GM21381 (cell line): ENCODE measurements at regions not wholly inside any gene's neighbourhood (a gene's known extent, or its start where the extent isn't known, plus 50 kb on each side); places are given as distances from the start of the nearest gene placed in this dataset.
"Not testable (repeated sequence)": the region's sequence is repeated elsewhere in the genome, so short reads cannot be mapped to it uniquely, and the experiment has no call there.

Source experiments
- ATAC-seq: cut with Tn5 transposase; IDR thresholded peaks from one replicate; pipeline ENCODE4 v1.9.1; 2021; ENCODE audit warnings: mild to moderate bottlenecking, moderate library complexity; ENCODE audit not compliant: unreplicated experiment

DNA sequence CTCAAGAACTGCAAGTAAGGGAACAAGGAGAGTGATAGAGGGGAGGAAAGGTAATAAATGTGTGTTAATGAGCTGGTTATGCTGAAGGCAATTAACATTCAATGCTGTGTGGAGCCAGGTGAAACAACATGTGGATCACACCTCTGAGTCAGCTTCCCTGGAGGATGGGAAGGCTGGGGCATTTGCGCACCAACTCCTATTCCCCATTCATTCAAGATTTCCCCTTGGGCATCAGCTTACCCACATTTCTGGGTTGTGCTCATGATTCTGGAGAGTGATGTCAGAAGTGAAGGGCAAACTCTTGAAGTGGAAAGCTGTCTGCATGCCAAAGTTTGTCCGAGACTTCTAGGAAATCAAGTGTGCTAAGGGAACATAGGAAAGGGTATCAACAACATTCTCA is 461.4 kb downstream of the MID1IP1 start:
- ATAC-seq, result no peak

- ATAC-seq, result no peak
Observed at GRCh38 chrX:39264023-39264422, 462.8 kb downstream of the MID1IP1 start.

- ATAC-seq, result no peak
Observed at GRCh38 chrX:39267176-39267575, 465.9 kb downstream of the MID1IP1 start.

- ATAC-seq, result no peak
Observed at GRCh38 chrX:39268207-39268606, 466.9 kb downstream of the MID1IP1 start.

GRCh38 chrX:39275500-39276068 is 474.3 kb downstream of the MID1IP1 start:
- no peak for ATAC-seq

- ATAC-seq, result not testable (repeated sequence)
Observed at GRCh38 chrX:39277685-39278390, 476.6 kb downstream of the MID1IP1 start.

DNA sequence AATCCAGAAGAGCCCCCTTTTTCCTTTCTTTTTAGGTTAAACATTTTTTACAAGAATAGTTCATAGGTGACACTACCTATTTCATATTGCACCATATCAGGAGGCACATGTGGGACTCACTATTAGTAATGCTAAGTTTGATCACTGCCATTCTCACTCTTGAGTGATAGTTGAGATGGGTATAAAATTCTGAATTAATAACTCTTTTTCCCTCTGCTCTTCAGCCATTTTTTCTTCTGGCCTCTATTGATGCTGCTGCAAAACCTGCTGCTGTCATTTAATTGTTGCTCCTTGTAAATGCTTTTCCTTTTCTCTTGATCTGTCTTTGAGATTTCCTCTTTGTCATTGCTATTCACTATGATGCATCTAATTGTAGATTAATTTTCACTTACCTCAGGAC is 482.0 kb downstream of the MID1IP1 start:
- no peak for ATAC-seq

- ATAC-seq, result no peak
Observed at GRCh38 chrX:39288592-39288991, 487.3 kb downstream of the MID1IP1 start.

DNA sequence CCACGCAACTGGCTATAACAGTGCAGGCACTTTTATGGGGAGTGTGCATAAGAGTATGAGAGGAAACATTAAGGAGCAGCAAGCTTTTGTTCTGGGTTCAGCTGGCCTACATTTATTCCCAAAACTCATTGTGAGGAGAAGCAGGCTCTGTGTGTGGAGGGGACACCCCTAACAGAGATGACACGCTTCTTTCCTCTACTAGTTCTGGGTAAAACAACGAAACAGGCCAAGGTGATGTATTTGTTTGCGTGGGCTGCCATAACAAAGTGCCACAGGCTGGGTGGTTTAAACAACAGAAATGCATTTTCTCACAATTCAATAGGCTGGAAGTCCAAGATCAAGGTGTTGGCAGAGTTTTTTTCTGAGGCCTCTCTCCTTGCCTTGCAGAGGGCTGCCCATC is 488.6 kb downstream of the MID1IP1 start:
- no peak for ATAC-seq

DNA sequence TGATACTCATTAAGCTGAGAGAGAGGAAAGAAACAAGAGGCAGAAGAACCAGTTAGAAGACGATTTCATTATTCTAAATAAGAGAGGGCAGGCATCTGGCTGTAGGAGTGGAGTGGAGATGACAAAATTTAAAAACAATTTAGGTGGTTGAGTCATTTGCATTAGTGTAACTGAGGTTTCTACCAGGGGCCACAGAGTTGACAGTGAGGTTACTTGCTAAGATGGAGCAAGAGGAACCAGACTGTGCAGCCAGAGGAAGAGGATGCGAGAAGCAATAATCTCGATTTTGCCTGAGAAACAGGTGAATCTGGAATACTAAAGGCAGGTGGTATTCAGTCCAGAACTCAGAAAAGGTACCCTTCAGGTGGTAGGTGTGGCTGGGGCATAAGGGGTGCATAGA is 491.9 kb downstream of the MID1IP1 start:
- no peak for ATAC-seq

- no peak for ATAC-seq
Observed at GRCh38 chrX:39296472-39296871, 495.2 kb downstream of the MID1IP1 start.

GRCh38 chrX:39298821-39299220 is 497.6 kb downstream of the MID1IP1 start:
- ATAC-seq, result no peak

GRCh38 chrX:39299615-39300014 is 498.4 kb downstream of the MID1IP1 start:
- ATAC-seq, result no peak

- ATAC-seq, result no peak
Observed at GRCh38 chrX:39301036-39301435, 499.8 kb downstream of the MID1IP1 start.

DNA sequence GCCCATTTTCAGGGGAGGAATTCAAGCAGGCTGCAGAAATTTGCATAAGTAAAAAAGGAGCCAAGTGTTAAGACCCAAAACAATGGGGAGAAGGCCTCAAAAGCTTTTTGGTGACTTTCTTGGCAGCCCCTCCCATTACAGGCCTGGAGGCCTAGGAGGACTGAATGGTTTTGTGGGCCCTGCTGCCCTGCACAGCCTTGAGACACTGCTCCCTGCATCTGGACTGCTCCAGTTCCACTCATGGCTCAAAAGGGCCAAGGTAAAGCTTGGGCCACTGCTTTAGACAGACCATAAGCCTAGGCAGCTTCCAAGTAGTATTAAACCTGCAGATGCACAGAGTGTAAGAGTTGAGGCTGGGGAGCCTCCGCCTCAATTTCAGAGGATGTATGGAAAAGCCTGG is 501.6 kb downstream of the MID1IP1 start:
- ATAC-seq, result no peak

- no peak for ATAC-seq
Observed at GRCh38 chrX:39304746-39305145, 503.5 kb downstream of the MID1IP1 start.

DNA sequence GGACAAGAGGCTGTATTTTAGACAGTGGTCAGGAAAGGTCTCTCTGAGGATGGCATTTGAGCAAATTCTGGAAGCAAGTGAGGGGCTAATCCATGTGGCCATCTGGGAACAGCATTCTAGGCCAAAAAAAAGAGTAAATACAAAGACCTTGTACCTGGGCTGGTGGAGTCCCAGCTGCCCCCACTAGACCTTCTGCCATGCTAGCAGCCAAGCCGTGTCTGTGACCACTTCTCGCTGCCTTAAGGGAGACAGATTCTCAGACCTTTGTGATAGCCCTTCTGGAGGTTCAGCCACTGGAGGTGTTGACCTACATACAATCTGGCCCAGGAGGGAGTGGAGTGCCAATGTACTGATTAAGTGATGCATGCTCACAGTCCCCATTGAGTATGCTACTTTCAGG is 506.2 kb downstream of the MID1IP1 start:
- ATAC-seq, result no peak

GRCh38 chrX:39308126-39308525 is 506.9 kb downstream of the MID1IP1 start:
- ATAC-seq, result no peak

DNA sequence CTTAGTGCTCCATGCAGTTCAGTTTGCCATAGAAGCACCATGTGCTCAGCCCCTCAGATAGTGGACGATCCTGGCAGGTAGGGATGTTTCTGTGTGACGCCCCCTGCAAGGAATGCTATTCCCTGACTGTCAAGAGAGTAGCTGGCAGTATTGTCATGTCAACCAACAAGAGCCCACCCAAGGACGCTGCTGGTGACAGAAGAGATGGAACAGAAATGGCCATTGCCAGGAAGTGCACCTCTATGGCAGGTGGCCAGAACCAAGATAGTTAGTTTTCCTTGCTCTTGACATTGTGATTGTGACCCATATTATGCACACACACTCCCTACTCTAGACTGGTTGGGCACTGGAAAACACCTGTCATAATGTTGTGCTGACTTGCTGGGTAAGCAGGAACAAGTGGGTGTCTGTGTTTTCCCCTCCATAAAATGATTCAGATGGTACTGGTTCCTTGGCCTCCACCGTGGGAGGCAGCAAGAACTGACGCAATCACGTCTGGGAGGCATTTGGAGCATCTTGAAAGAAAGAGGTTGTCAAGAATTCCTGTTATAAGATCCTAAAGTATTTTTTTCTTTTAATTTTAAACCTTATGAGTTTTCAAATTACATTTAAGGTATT is 507.9 kb downstream of the MID1IP1 start:
- ATAC-seq, result no peak

DNA sequence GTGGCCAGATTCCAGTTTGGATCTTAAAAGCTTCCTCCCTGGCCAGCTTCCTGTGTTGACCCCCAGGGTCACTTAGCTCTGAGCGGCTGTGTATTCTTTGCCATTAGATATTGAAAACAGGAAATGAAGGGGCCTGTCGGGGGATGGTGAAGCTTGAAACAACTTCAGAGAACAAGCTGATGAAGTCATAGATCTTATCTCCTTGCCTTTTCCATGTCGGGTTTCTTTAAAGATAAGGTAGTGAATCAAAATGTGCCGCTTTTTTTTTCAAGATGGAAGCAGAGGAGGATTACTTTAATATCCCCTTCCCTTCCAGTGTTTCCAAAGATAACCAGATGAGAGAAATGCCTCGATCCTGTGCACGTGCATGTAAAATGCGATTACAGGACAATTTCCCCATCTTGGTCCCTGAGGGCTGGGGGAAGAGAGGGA is 508.5 kb downstream of the MID1IP1 start:
- no peak for ATAC-seq

DNA sequence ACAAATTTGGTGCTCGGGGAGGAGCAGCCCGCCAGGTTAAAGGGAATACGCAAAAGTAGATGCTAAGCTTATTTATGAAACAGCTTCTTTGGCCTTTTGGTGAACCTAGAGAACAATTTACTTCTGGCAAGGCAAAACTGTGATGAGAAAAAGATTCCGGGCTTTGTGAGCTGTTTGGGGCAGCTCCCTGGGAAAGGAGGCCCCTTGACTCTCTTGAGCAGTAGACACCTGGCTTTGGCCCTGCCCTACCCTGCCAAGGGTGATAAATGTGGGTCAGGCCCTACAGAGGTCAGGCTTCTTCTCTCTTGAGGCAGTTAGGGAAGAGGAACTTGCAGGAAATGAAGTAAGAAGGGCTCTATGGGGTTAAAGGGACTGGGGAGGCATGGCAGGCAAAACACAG is 509.6 kb downstream of the MID1IP1 start:
- ATAC-seq, result no peak

GRCh38 chrX:39311646-39312045 is 510.4 kb downstream of the MID1IP1 start:
- no peak for ATAC-seq
